ENCODE measurements at regions not wholly inside any gene's neighbourhood (a gene's known extent, or its start where the extent isn't known, plus 50 kb on each side); places are given as distances from the start of the nearest gene placed in this dataset.

DNA sequence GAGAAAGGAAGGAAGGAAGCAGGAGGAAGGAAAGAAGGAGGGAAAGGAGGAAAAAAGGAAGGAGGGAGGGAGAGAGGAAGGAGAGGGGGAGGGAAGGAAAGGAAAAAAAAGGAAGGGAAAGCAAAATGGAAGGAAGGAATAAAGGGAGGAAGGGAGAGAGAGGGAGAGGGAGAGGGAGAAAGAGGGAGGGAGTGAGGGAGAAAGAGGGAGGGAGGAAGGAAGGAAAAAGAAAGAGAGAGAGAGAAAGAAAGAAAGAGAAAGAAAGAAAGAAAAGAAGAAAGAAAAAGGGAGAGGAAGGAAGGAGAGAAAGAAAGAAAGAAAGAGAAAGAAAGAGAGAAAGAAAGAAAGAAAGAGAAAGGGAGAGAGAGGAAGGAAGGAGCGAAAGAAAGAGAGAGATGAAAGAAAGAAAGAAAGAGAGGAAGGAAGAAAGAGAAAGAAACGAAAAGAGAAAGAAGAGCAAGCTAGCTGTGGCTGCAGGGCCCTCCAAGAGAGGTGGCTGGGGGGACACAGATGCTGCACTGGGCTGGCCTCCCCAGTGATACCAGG, 472.4 kb upstream of the MGMT start:
- DNase-seq = no peak

DNA sequence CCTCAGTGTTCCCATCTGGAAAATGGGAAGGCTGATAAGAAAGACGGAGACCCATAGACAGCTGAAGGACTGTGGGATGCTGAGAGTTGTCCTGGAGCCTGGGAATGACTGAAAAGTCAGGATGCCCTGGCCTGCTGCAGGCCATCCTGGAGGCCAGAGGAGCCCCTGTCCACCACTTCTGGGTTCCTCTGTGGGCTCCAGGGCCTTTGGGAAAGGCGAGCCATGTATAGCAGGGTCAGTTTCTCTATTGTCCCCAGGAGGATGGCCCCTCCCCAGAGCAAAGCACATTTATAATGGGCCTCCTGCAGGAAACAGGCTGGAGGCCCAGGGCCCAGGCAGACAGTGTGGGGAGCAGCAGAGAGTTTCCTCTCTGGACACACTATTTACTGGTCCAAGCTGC, 471.4 kb upstream of the MGMT start:
- DNase-seq = no peak

DNA sequence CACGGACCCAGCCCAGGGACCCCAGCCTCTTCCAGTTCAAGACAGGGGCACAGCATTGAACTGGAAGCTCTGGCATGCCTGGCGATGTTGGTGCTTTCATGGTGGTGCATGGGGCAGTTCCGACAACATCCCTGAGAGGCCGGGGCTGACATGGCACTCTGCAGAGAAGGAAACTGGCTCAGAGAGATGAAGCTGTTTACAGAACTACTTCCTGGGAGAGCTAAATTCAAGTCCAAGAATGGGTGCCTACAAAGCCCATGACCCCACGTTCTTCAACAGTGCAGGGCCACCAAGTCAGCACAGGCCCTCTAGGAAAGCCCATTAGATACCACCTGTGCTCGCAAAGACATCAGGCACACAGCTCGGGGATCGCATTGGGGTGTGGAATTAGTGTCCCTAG, 470.9 kb upstream of the MGMT start:
- DNase-seq = no peak

DNA sequence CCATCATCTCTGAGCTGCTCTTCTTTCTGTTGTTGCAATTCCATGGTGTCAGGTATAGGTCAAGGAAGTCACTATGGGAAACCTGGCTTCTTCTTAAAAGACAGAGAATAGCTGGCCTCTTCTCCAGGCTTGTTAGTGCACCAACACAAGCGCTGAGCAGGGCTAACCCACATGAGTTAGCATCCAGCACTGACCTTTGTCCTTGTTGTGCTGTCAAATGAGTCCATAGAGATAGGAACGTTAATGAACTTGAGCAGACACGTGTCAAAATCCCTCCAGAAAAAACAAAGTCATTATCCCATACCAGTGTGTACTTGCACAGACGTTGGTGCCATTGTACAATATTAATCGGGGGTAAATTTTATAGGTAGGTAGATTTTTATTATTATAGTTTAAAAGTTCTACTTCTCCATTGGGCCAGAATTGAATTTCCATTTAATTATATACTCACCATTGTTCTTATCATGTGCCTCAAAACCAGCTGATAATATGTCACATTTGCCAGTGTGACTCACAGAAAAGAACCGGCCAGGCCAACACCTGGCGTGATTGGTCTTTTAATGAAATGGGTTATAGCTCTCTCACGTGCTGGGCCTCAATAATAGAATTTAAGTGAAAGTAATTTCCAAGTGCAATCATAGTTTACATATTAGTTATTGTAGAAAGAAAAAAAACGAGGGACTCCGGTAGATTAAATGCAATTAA, 468.8 kb upstream of the MGMT start:
- DNase-seq = no peak

DNA sequence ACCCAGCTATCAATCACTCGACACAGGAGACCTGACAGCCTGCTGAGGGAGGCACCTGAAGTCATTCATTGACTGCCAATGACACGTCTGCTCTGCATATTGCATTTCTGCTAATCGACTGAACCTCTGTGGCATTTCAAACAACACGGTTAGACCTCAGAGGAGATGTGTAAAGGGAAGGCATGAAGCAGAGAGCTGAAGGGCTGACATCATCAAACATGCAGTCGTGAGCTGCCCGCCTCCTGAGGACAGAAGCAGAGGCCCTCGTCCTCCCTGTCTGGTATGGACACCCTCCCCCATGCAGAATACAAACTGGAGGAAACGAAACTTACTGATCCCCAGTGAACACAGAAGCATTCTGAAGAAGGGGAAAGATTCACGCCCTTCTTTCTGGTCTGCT, 462.6 kb upstream of the MGMT start:
- DNase-seq = no peak

DNA sequence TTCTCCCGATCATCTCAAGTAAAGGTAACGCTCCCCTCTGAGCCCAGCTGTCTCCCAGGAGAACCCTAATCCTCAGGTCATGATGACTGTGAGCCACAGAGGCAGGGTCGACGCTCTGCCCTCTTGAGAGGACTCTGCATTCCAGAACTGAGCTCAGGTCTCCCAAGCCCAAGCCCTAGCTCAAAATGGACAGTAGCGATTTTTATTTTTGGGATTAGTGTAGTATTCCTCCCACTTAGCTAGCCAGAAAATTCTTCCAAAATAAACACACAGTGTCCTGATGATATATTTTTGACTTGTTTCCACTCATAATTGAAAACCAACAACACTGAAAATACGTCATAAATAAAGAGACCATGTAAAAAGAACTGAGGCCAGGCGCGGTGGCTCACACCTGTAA, 462.0 kb upstream of the MGMT start:
- no peak for DNase-seq

DNA sequence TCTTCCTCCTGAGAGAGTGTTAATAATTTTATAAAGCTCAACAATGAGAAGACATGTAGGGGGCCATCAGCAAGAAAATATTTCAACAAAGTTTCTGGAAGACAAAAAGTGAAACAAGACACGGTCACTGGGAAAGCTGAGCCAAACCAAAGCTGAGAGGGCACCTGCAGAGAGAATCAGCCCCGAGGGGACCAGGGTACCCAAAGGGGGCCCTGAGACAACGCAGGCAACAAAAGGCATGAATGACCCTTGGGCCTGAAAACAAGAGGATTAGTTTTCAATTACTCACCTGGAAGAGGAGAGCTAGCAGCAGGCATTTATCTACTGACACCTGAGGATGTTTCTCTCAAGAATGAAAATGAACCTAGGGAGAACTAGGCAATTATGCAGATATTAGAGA, 461.2 kb upstream of the MGMT start:
- no peak for DNase-seq

DNA sequence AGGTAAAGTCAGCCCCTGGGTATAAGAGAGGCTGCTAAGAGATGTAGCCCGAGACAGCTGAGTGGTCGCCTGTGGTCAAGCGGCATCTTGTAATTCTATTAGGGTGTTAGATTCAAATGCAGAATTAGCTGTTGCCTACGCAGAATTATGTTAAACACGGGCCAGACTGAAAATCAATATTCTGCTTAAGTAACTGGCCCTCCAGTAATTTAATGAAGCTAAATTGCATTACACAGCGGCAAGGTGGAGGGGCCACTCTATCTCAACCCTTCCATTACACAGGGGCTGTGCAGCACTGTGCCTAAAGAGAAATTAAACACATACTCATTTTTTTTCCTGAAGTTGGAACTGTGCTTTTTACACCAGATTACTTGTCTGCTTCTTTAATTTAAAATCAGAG, 448.5 kb upstream of the MGMT start:
- DNase-seq = no peak

DNA sequence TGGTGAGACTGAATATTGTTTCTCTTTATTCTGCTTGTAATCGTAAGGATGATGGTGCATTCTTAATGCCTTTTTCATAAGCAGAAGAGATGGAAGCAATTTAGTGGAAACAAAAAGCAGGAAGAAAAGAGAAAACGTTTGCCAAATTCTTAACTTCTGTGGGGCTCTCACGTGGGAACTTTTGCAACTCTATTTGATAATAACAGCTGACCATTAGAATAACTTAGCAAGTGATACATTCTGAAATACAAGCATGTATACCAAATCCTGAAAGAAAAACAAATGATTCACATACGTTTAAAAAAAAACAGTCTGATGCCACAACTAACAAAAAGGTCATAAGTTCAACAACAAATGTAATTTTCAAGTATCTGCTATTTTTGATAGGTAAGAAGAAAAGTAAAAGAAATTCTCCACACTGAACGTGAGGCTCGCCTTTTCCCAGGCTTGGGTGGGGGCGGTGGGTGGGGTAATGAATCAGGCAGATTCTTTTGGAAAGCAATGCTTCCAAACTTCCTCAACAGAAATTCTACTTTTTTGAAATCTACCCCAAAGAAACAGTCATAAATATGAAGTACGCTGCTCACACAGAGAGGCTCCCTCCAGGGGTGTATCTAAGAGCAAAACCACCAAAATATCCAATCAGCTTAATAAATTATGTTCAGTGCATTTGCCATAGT, 446.2 kb upstream of the MGMT start:
- DNase-seq = no peak

DNA sequence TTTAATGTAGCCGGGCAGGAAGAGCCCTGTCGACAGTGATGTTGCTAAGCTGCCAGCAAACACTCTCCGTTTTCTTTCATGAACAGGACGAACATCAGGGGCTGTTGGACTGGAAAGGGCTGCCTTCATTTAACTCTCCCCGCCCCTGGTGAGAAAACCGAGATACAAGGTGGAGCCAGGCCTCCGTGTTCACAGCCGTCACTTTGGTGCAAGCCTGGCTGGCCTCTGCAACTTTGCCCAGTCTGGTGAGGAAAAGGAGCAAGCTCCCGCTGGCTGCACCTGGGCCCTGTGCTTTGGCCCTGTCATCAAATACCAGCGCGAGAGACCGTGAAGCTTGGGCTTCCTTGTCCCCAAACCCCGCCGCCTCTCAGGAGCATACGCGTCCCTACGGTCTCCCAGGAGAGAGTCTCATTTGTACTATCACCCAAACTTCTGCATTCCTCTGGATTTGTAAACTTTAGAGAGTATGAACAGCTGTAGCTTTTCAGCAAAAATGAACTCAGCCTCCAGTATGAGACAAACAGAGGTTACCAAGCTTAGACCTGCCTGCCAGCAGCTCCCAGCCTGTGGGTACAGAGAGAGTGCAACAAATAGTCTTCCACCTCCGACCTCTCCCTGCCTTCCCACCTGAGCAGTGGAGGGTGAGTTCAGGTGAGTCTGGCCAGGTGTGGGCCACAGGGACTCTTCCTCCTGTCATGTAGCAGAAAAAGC, 445.3 kb upstream of the MGMT start:
- DNase-seq = no peak

DNA sequence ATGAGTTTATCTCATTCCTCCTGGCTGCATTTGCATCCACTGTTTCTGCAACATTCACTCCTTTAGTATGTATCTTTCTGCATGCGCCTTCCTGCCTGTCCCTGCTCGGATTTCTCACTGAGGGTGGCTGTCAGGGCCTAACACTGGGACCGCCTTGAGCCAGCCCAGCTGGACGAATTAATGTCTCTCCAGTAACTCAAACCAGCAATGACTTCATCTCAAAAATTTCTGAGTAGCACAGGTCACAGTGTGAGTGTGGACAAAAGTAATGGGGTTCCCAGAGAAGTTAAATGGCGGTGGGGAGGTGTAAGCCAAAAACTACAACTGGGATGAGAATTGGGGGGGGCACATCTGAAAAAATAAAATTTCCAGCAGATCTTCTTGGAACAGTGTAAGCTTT, 444.0 kb upstream of the MGMT start:
- no peak for DNase-seq

DNA sequence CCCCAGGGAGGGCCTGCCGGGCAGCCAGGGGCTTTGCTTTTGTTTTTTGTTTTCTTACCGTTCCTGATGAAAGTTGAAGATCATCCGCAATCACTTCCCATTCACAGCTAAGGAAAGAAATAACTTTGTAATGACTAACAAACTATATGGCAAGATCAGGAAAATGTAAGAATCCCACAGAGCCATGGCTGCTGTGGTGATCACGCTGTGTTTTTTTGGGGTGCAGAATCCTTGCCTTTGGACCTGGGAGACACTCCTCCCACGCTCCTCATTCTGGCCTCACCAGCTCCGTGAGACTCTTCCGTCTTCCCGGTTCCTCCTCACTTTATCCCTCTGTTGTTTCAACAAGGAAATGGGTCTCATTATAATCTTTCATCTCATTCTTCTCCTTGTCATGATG, 443.0 kb upstream of the MGMT start:
- no peak for DNase-seq

DNA sequence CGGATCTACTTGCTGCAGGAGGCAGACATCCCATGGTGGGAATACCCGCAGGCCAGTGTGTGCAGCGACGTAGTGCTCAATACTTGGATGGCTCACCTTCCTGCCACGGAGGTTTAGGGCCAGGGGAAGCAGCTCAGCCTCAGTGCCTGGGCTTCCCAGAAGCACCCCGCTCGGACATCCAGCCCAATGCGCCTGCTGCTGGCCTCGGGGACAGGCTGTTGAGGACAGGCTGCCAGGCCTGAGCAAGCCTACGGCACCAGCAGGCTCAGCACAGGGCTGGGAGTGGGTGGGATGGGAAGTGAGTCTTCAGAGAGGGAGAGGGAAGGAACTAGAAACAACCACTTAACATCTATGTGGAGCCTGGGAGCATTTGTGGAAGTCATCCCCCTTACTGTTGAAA, 441.3 kb upstream of the MGMT start:
- no peak for DNase-seq

DNA sequence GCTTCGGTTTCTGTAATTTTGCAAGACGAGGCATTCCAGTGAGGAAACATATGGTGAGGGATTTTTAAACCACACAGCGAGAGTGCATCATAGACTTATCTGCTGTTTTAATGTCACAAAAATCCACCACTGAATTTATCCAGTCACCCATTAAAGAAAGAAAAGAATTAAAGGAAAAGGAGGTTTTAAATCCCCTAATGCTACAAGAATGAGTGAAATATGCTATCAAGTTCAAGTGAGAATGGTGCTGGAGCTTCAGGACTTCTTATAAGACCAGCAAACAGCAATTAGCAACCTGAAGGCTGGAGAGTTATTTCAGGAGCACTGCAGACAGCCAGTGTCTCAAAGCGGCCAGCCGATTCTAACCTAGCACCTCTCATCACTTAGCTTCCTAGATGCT, 439.1 kb upstream of the MGMT start:
- DNase-seq = no peak

DNA sequence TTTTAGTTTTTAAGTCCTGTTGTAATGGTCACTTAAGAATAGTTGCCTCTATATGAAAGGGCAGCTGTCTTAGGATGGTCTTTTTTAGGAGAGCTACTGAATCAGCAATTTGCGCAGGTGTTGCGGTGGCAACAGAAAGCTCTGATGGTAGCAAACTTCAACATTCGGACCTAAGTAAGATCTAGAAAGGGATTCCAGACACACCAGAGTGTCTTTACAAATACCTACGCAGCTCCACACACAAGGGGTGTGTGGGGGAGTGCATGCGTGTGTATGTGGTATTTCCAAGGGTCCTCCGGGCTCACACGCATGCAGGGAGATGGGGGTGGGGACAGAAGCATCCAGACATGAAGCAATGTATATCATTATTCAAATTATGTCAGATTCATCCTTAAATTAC, 438.6 kb upstream of the MGMT start:
- no peak for DNase-seq

DNA sequence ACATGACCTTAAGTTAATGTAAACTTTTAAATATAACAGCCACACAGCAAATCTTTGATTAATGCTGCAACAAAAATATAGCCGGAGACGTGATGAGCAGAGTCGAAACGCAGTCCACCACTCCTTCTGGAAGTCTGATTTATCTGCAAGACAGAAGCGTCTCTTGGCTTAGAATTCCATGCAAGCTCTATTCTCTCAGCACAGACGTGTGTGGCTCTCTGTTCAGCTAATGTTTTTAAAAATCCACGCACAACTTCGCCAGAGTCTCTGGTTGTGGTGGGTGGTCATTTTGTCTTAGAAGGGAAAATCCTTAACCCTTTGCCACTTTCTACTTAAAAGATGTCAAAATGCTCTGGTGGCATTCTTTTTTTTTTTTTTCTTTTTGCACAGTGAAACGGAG, 438.0 kb upstream of the MGMT start:
- DNase-seq = no peak

DNA sequence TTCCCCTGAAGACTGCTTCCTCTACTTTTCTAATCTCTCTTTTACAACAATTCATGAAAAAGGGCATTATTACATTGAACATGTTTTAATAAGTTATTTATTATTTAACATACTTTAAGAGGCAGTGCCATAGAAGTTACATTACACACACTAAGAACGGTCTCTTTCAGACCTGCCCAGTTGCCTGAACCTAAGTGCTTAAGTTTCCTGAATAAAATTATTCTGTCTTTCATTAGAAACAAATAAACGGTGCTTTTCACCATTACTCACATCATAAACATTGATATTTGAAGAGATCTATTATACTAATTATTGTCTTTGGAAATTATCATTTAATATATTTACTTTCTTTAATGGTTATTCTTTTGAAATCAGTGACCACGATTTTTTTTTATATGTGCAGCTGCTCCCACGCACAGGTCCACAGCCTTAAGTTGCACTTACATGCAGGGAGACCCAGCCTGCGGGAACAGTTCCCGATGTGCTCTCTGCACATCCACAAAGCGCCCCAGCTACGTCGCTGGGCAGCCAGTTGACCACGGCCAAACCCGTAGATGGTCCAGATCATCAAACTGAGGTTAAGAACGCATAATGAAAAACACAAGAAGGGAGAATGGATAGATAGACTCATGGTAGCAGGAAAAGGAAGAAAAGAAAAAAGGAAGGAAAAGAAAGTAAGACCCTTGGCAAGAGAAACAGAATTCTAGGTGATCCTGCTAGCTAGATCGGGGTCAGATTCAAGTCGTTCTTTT, 437.0 kb upstream of the MGMT start:
- DNase-seq = no peak

DNA sequence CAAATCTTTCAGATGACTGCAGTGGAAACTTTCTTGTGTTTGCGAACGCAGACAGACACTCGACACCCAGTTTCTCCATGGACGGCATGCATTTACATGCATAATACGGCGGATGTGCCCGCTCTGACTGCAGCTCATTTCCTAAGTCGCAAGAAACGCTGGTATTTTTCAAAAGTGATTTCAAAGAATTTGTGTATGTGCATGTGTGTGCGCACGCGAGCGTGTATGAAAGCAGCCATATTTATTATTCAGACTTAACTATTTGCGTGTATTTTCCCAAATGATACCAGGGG, 436.5 kb upstream of the MGMT start:
- DNase-seq = no peak

DNA sequence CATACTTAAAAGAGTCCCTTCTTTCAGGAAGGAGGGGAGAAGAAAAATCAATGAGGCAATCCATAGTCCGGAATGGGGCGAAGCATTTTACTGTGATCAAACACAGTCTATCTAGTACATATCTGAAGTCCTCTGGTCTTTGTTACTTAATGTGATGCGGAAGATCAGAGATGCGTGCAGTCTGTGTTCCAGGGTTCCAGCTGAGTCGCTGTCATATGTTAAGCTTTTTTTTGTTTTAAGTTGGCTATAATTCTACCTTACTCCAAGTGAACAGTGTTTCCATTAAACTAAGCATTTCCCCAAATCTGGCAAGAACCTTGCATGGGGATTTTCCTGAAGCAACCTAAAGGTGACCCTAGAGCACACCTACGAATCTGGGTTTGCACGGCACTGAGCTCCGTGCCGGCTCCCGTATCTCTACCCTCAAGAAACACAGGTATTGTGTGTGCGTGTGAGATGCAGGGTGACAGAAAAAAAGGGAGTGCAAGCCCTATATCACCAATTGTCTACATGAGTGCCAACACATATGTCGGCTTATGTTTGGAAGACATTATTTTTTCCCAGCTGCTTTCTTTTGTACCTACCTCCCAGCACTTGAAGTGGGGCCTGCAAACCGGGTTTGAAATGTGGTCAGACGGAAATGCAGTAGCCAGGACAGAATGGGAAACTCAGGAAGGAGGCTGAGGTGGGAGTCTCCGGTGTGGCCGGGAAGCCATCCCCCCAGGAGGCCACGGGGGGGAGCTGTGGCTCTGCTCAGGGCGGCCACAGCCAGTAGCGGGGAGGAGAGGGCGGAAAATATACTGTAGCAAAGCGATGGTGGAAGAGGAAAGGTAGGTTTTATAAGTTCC, 435.8 kb upstream of the MGMT start:
- DNase-seq = peak; percentile 34

DNA sequence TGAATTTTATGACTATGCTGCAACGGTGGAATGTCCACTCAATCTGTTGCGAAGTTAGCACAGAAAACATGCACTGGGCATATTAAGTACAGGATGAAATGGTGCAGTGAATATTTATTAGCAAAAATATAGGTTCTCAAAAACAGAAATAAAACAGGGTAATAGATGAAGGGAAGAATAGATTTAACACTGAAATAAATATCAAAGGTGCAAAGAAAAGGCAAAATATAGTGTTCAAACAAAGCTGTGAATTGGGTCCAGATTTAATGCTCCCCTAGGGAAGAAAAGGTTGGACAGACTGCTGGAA, 435.2 kb upstream of the MGMT start:
- no peak for DNase-seq

DNA sequence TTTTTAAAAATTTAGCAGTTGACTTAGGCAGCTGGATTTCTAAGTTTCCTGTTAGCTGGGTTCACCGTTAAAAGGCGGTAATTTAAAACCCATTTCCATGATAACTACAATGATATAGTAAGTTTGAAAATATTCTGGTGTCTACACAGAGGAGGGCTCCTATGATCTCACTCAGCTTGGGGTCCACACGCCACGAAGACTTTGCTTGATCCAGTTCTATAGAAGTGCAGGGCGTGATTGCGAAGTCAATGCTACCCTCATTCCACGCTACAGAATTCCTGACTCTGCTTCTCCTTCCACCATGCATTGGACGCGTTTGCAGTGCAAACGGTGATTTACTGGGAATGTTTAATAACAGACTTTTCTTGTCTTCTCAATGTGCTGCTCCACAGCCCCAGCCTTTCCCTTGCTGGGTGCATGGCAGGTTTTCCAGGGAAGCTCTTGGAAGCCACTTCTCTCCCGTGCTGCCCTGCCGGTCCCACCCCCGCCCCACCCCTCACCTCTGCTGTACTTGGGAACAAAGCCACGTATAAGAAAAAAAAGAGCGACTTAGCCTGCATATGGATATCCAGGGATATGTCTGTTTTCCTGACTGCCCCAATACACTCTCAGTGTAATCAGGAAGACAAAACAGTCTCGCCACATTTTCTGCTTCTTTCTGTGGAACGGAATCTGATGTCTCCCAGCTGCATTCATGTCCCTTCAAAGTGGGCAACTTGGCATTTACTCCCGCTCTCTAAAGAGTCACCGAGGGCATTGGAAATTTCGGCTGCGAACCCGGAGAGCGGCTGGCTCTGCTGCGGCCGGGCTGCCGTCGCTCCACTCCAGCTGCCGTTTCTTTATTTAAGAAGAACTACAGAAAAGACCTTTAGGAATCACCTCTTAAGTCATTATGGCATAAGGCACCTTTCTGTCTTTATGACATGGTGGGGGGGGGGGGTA, 434.4 kb upstream of the MGMT start:
- DNase-seq = no peak

DNA sequence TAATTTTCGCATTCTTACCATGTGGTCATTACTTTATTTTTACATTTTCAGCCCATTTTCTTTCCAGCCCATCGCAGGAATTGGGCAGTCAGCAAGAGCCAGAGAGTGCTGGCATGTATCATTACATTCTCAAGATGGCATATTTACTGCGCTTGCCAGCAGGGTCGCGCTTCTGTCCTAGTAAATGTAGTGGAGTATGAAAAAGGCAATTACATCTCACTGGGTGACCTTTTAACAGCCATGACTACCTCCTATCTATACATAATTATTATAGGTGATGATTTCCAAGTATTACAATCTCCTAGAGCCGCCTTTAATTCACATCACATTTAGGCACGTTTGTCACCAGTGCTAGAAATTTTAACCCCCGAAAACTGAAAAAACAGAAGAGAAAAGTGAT, 433.7 kb upstream of the MGMT start:
- DNase-seq = no peak

Measured in stimulated activated CD4-positive, alpha-beta T cell treated with anti-CD3 and anti-CD28 coated beads, Interleukin-4, amount 100 ng/mL, for 24 hours (primary cell).